ENCODE measurements at regions not wholly inside any gene's neighbourhood (a gene's known extent, or its start where the extent isn't known, plus 50 kb on each side); places are given as distances from the start of the nearest gene placed in this dataset.

GRCh38 chr13:60850526-60850925, 453.5 kb downstream of the TDRD3 start:
- Histone ChIP-seq H2AFZ (ENCODE audit: low read depth) (no peak overlapping the region), H4K20me1 (ENCODE audit: insufficient read depth) (no peaks in the 10 kb centered on the region), H3K27me3 (ENCODE audit: insufficient read depth, low read depth) (no peaks in the 10 kb centered on the region), H3K4me2 (no peak overlapping the region), H3K36me3 (ENCODE audit: insufficient read depth) (no peaks in the 10 kb centered on the region), H3K4me1 (ENCODE audit: low read depth, poor library complexity, severe bottlenecking) (no peaks in the 10 kb centered on the region), H3K9ac (no peak overlapping the region), H3K27ac (no peak overlapping the region), H3K4me3 (IDR thresholded peaks at IDR 0.05; ENCODE audit: insufficient read depth, low read depth, low read length) (no peak overlapping the region), H3K79me2 (ENCODE audit: insufficient read depth, low read depth) (no peaks in the 10 kb centered on the region)
- no peak for TF ChIP-seq CTCF (conservative IDR thresholded peaks at IDR 0.05; ENCODE audit: low read depth, low read length)

- no peak for TF ChIP-seq CTCF (conservative IDR thresholded peaks at IDR 0.05; ENCODE audit: low read depth, low read length)
Measured at GRCh38 chr13:60838581-60838980, 441.6 kb downstream of the TDRD3 start.

GRCh38 chr13:60837806-60838205, 440.8 kb downstream of the TDRD3 start:
- H3K27ac ChIP-seq: no peak overlapping the region
- H3K4me2 ChIP-seq: no peak overlapping the region

More at GRCh38 chr13:60838581-60838980, 441.6 kb downstream of the TDRD3 start:
- Histone ChIP-seq H3K4me2 (peak overlapping the region; percentile 17; the same call in 1 of the 2 replicates), H3K79me2 (ENCODE audit: insufficient read depth, low read depth) (no peaks in the 10 kb centered on the region), H3K4me1 (ENCODE audit: low read depth, poor library complexity, severe bottlenecking) (peaks cover 13% of the 10 kb centered on the region), H4K20me1 (ENCODE audit: insufficient read depth) (no peaks in the 10 kb centered on the region), H3K27me3 (ENCODE audit: insufficient read depth, low read depth) (no peaks in the 10 kb centered on the region), H2AFZ (ENCODE audit: low read depth) (no peak overlapping the region), H3K9ac (no peak overlapping the region), H3K4me3 (IDR thresholded peaks at IDR 0.05; ENCODE audit: insufficient read depth, low read depth, low read length) (no peak overlapping the region), H3K27ac (no peak overlapping the region), H3K36me3 (ENCODE audit: insufficient read depth) (no peaks in the 10 kb centered on the region)

GRCh38 chr13:60836821-60837220, 439.8 kb downstream of the TDRD3 start:
- H3K4me3 ChIP-seq (IDR thresholded peaks at IDR 0.05; ENCODE audit: insufficient read depth, low read depth, low read length): no peak overlapping the region
- peaks cover 13% of the 10 kb centered on the region for H3K4me1 ChIP-seq (ENCODE audit: low read depth, poor library complexity, severe bottlenecking)
- H3K27ac ChIP-seq: no peak overlapping the region
- H2AFZ ChIP-seq (ENCODE audit: low read depth): no peak overlapping the region
- H3K36me3 ChIP-seq (ENCODE audit: insufficient read depth): no peaks in the 10 kb centered on the region
- H3K9ac ChIP-seq: no peak overlapping the region
- H4K20me1 ChIP-seq (ENCODE audit: insufficient read depth): no peaks in the 10 kb centered on the region
- no peaks in the 10 kb centered on the region for H3K27me3 ChIP-seq (ENCODE audit: insufficient read depth, low read depth)
- no peak for TF ChIP-seq CTCF (conservative IDR thresholded peaks at IDR 0.05; ENCODE audit: low read depth, low read length)
- no peak overlapping the region for H3K4me2 ChIP-seq
- no peaks in the 10 kb centered on the region for H3K79me2 ChIP-seq (ENCODE audit: insufficient read depth, low read depth)

More at GRCh38 chr13:60837806-60838205, 440.8 kb downstream of the TDRD3 start:
- no peaks in the 10 kb centered on the region for H4K20me1 ChIP-seq (ENCODE audit: insufficient read depth)
- H2AFZ ChIP-seq (ENCODE audit: low read depth): no peak overlapping the region
- H3K79me2 ChIP-seq (ENCODE audit: insufficient read depth, low read depth): no peaks in the 10 kb centered on the region
- H3K36me3 ChIP-seq (ENCODE audit: insufficient read depth): no peaks in the 10 kb centered on the region
- no peaks in the 10 kb centered on the region for H3K27me3 ChIP-seq (ENCODE audit: insufficient read depth, low read depth)
- peaks cover 13% of the 10 kb centered on the region for H3K4me1 ChIP-seq (ENCODE audit: low read depth, poor library complexity, severe bottlenecking)
- no peak overlapping the region for H3K4me3 ChIP-seq (IDR thresholded peaks at IDR 0.05; ENCODE audit: insufficient read depth, low read depth, low read length)
- no peak for TF ChIP-seq CTCF (conservative IDR thresholded peaks at IDR 0.05; ENCODE audit: low read depth, low read length)
- H3K9ac ChIP-seq: no peak overlapping the region

Measured in KMS-11 (cell line).